AG09309 (cell line): ENCODE measurements at regions not wholly inside any gene's neighbourhood (a gene's known extent, or its start where the extent isn't known, plus 50 kb on each side); places are given as distances from the start of the nearest gene placed in this dataset.

Experiments
- DNase-seq: peaks from one replicate; pipeline ENCODE4 v3.0.0-alpha.2; 2010; ENCODE audit warnings: low read depth
- H3K4me3 ChIP-seq: 2 replicates; pipeline ENCODE4 v1.5.1; 2011; ENCODE audit warnings: mild to moderate bottlenecking, low read depth, low read length, moderate library complexity; ENCODE audit not compliant: control insufficient read depth
- CTCF ChIP-seq: IDR thresholded peaks from 2 replicates; pipeline ENCODE4 v1.5.1; 2011; ENCODE audit warnings: mild to moderate bottlenecking, low read depth, low read length, inconsistent platforms; ENCODE audit not compliant: insufficient read depth, control insufficient read depth; ENCODE audit errors: missing control alignments

GRCh38 chr10:28862219-28862618, 184.9 kb downstream of the BAMBI start:
- no peak for TF ChIP-seq CTCF
- H3K4me3 ChIP-seq = no peak overlapping the region

GRCh38 chr10:28869606-28870201, 192.4 kb downstream of the BAMBI start:
- TF ChIP-seq CTCF = no peak
- no peak for DNase-seq
- H3K4me3 ChIP-seq = no peak overlapping the region

More at GRCh38 chr10:28862219-28862618, 184.9 kb downstream of the BAMBI start:
- no peak for DNase-seq

- H3K4me3 ChIP-seq = no peak overlapping the region
- no peak for TF ChIP-seq CTCF
- DNase-seq = no peak
Measured at GRCh38 chr10:28871665-28872064, 194.3 kb downstream of the BAMBI start.

- TF ChIP-seq CTCF = no peak
Measured at GRCh38 chr10:28872587-28873165, 195.4 kb downstream of the BAMBI start.

GRCh38 chr10:28873540-28873939, 196.2 kb downstream of the BAMBI start:
- no peak overlapping the region for H3K4me3 ChIP-seq
- no peak for TF ChIP-seq CTCF
- no peak for DNase-seq

More at GRCh38 chr10:28872587-28873165, 195.4 kb downstream of the BAMBI start:
- no peak for DNase-seq
- H3K4me3 ChIP-seq = no peak overlapping the region

GRCh38 chr10:28874210-28874609, 196.9 kb downstream of the BAMBI start:
- DNase-seq = no peak
- no peak overlapping the region for H3K4me3 ChIP-seq
- no peak for TF ChIP-seq CTCF
